ENCODE measurements at regions not wholly inside any gene's neighbourhood (a gene's known extent, or its start where the extent isn't known, plus 50 kb on each side); places are given as distances from the start of the nearest gene placed in this dataset.

GRCh38 chr3:74036102-74036501 is 411.4 kb upstream of the PDZRN3 start:
- Mint-ChIP-seq H3K36me3 (ENCODE audit: insufficient read depth, unreplicated experiment) (no peaks in the 10 kb centered on the region), H3K4me1 (ENCODE audit: low read depth, unreplicated experiment) (no peaks in the 10 kb centered on the region), H3K27me3 (ENCODE audit: unreplicated experiment) (no peaks in the 10 kb centered on the region), H3K4me3 (ENCODE audit: low read depth, unreplicated experiment) (no peak overlapping the region), H3K9me3 (ENCODE audit: low read depth, unreplicated experiment) (peaks cover 6% of the 10 kb centered on the region), H3K27ac (ENCODE audit: unreplicated experiment) (no peak overlapping the region)
- intact Hi-C loops (cut with micrococcal nuclease; ENCODE audit: unreplicated experiment) = no loop called here
- no peak for TF ChIP-seq CTCF (IDR thresholded peaks at IDR 0.05; ENCODE audit: unreplicated experiment)
- no peak for DNase-seq
- BruUV-seq (replicated peaks) = no TSS peak
- CTCF ChIA-PET = no interaction called here

GRCh38 chr3:74033806-74034205 is 409.1 kb upstream of the PDZRN3 start:
- Mint-ChIP-seq H3K27ac (ENCODE audit: unreplicated experiment) (no peak overlapping the region), H3K27me3 (ENCODE audit: unreplicated experiment) (no peaks in the 10 kb centered on the region), H3K9me3 (ENCODE audit: low read depth, unreplicated experiment) (peaks cover 6% of the 10 kb centered on the region), H3K4me3 (ENCODE audit: low read depth, unreplicated experiment) (no peak overlapping the region), H3K36me3 (ENCODE audit: insufficient read depth, unreplicated experiment) (no peaks in the 10 kb centered on the region), H3K4me1 (ENCODE audit: low read depth, unreplicated experiment) (no peaks in the 10 kb centered on the region)
- no TSS peak for BruUV-seq (replicated peaks)
- CTCF ChIA-PET = no interaction called here
- TF ChIP-seq CTCF (IDR thresholded peaks at IDR 0.05; ENCODE audit: unreplicated experiment) = no peak
- intact Hi-C loops (cut with micrococcal nuclease; ENCODE audit: unreplicated experiment) = no loop called here
- DNase-seq = no peak

- no peak for TF ChIP-seq CTCF (IDR thresholded peaks at IDR 0.05; ENCODE audit: unreplicated experiment)
- intact Hi-C loops (cut with micrococcal nuclease; ENCODE audit: unreplicated experiment) = no loop called here
- H3K4me3 Mint-ChIP-seq (ENCODE audit: low read depth, unreplicated experiment) = no peak overlapping the region
- no peak for DNase-seq
- H3K4me1 Mint-ChIP-seq (ENCODE audit: low read depth, unreplicated experiment) = no peaks in the 10 kb centered on the region
- CTCF ChIA-PET = no interaction called here
- BruUV-seq (replicated peaks) = no TSS peak
- H3K27me3 Mint-ChIP-seq (ENCODE audit: unreplicated experiment) = no peaks in the 10 kb centered on the region
- H3K9me3 Mint-ChIP-seq (ENCODE audit: low read depth, unreplicated experiment) = peaks cover 6% of the 10 kb centered on the region
- no peaks in the 10 kb centered on the region for H3K36me3 Mint-ChIP-seq (ENCODE audit: insufficient read depth, unreplicated experiment)
- no peak overlapping the region for H3K27ac Mint-ChIP-seq (ENCODE audit: unreplicated experiment)
Measured at GRCh38 chr3:74033381-74033780, 408.6 kb upstream of the PDZRN3 start.

- no peak for DNase-seq
- H3K4me1 Mint-ChIP-seq (ENCODE audit: low read depth, unreplicated experiment) = no peaks in the 10 kb centered on the region
Measured at GRCh38 chr3:74027121-74027520, 402.4 kb upstream of the PDZRN3 start.

More at GRCh38 chr3:74027121-74027520, 402.4 kb upstream of the PDZRN3 start:
- no TSS peak for BruUV-seq (replicated peaks)
- CTCF ChIA-PET = no interaction called here
- no peak for TF ChIP-seq CTCF (IDR thresholded peaks at IDR 0.05; ENCODE audit: unreplicated experiment)
- no peak overlapping the region for H3K27ac Mint-ChIP-seq (ENCODE audit: unreplicated experiment)
- intact Hi-C loops (cut with micrococcal nuclease; ENCODE audit: unreplicated experiment) = no loop called here
- H3K9me3 Mint-ChIP-seq (ENCODE audit: low read depth, unreplicated experiment) = peaks cover 10% of the 10 kb centered on the region
- H3K4me3 Mint-ChIP-seq (ENCODE audit: low read depth, unreplicated experiment) = no peak overlapping the region
- H3K27me3 Mint-ChIP-seq (ENCODE audit: unreplicated experiment) = no peaks in the 10 kb centered on the region
- H3K36me3 Mint-ChIP-seq (ENCODE audit: insufficient read depth, unreplicated experiment) = no peaks in the 10 kb centered on the region

Measured in Calu3 (cell line).